HG03354 (cell line): ENCODE measurements at regions not wholly inside any gene's neighbourhood (a gene's known extent, or its start where the extent isn't known, plus 50 kb on each side); places are given as distances from the start of the nearest gene placed in this dataset.

Source experiments
- ATAC-seq: cut with Tn5 transposase; IDR thresholded peaks from one replicate; pipeline ENCODE4 v1.9.1; 2021; ENCODE audit warnings: mild to moderate bottlenecking; ENCODE audit not compliant: unreplicated experiment, poor library complexity, severe bottlenecking

DNA sequence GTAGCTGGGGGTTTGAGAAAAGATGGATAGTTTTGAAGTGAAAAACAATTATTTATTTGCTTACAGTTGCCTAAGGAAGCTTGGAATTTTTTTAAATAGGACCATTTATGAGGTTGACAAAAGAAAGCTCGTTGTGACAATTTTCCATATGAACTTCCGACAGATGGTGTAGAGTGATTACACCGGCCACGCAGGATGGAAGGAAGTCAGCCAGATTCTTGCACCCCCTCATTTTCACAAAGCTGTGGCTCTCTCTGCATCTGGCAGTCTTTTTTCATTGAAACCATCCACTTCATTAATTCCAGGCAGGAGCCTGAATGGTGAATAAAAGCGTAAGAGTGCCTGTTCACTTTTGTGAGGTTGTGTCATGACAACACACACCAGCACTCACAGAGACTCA, 1284.1 kb downstream of the AACS start:
- no peak for ATAC-seq

DNA sequence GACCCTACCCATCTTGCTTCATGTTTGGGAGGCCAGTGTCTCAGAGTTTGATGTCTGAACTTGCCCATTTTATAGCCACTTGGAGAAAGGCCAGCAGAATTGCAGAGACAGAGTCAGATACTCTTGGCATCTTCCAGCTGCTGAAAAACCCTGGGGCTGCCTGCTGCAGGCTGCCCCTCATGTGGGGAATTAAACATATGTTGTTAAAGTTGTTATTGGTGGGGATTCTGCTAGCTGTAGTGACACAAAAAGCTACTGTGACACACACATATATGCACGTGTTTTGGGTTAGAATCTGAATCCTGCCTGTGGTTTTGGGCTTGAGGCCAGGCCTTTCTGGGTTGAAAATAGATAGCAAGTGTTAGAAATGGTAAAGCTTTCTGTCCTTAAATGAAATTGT, 1288.4 kb downstream of the AACS start:
- no peak for ATAC-seq

DNA sequence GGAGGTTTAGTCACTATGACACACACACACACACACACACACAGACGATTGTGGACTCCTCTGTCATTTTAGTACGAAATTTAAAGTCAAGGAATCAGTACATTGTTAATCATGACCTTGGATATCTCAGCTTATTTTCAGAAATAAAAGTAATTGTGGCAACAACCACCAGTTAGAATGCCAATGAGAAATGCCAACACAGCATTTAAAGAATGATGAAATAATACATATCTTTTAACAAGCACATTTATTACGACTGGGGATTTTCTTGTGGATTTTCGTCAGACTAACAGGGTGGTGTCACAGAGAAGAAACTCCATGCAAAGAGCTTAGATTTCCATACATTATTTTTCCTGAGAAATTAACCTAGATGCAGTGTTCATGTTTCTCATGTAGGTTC, 1289.4 kb downstream of the AACS start:
- no peak for ATAC-seq

DNA sequence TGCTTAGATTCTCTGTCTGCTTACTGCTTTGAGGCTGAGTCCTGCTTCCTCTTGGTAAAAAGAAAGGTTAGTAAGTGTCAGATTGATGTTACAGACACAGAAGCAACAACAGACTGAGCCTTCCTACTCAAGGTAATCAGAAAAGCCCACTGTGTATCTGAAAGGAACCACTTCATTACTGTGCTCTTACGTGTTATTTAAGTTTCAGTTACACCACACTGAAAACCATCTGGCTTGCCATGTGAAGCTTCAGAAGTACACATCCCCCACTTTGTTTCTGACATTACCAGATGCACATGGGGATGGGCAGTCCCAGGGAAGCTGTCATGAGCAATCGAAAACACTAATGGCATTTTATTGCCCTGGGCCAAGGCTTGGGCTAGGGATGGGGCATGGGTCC, 1290.1 kb downstream of the AACS start:
- no peak for ATAC-seq

DNA sequence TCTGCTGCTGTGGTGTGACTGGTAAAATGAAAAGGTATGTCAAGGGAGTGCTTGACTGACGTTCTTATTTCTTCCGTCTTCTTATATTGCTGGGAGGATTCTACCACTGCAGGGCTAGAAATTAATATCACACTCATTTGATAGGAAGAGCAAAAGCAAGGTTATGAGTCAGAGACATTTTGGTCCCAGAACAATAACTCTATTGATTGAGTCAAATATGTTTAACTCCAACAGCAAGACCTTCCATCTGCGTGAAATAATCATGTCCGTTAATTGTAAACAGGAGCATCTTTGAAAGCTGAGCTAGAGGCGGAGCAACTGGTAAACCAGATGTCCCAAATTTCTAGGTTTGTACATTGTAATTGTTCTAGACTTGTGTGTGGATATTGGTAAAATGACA, 1293.6 kb downstream of the AACS start:
- no peak for ATAC-seq

DNA sequence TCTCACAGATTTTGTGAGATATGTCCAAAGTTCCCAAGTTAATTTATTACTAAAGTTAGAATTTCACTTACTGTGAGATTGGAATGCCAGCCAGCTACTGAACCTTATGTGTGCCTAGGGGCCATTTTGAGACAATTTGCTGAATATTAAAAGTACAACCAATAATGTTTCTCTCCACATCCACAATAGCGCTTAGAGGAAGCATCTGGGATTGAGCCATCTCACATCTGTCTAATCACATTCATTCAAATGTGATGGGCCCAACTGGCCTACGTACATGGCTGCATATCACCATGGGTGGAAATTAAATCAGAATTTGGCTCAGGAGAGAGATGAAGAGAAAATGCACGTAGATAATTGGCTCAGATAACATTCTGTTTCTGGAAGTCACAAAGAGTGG, 1294.0 kb downstream of the AACS start:
- no peak for ATAC-seq

DNA sequence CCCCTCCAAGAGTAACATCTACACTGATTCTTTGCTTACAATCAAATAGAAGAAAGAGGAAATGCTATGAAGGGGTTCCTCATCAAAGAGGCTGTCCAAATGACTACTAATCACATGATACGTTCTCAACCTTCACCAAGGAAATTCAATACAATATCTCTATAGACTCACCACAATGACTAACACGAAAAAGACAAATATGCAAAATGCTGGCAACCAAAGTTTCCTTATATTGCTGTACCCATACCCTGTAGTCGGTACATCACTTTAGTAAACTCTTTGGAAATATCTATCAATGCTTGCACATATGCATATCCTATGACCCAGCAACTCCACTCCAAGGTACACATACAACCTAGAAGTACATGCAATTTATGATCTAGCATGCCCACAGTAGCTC, 1296.6 kb downstream of the AACS start:
- ATAC-seq = no peak

DNA sequence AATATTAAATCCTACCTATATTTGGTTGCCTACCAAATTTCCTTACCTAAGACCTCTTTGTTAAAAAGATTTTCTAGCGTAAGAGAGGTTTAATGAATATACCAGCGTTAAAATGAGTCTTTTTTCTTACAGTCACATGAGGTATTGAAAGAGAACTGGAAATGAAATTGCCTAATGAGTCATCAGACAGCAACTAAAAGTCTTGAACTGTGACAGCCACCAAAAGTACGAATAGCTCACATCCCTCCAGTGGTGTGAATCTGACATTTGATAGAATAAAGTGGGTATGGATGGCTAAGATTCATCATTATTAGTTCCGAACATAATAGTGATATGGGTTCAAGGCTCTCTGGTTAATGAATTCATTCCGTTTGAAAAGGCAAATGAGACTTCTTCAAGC, 1297.3 kb downstream of the AACS start:
- ATAC-seq = no peak

DNA sequence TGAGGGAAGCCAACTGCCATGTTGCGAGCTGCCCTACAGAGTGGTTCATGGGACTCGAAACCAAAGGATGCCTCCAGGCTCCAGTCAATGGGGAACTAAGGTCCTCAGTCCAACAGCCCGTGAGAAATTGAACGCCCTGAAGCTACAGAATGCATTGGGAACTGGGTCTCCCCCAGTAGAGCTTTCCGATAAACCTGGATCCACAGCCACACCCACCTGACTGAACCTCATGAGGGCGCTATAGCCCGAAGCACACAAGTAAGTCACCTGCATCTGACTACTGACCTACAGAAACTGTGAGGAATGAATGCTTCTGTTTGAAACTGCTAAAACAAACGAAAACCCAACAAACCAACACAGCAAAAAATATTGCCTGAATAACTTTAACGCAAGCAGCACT, 1297.7 kb downstream of the AACS start:
- ATAC-seq = no peak

DNA sequence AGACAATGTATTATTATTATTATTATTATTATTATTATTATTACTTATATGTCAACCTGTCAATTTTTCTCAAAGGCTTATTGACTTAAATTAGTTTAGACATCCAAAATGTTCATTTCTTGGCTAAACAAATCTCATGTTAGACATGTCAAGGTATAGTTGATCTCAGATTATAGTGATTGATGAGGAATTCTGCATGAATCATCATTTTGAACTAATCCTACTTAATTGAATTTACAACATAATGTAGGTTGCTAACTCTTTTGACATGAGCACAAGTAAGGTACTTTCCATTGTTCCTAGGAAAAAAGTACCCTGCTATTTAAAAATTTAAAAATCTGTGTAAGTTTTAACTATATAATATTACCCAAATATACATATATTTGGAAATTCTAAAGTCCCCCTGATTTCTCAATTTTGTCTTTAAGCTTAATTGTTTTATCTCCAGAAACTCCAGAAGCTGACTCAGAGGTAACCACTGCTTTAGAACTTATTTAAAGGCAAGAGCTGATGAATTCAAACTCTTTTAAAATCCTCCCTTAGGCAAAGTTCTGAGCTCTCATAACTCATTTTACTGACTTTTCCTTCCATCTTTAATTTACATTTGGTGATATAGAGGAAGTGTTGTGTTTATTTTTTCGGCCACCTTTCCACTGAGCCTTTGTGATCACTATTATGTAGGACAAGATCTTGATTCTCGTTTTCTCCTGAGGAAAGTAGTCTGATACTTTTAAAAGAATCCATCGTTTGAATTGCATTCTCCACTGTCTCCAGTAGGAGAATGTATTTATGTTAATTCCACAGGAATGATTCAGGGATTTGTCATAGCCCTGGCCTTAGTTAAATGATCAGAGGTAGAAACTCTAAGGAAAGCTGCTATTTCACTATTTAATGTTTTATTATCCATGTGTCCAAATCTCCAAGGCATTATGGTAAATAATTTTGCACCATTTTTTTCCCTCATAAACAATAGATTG, 1304.5 kb downstream of the AACS start:
- no peak for ATAC-seq

DNA sequence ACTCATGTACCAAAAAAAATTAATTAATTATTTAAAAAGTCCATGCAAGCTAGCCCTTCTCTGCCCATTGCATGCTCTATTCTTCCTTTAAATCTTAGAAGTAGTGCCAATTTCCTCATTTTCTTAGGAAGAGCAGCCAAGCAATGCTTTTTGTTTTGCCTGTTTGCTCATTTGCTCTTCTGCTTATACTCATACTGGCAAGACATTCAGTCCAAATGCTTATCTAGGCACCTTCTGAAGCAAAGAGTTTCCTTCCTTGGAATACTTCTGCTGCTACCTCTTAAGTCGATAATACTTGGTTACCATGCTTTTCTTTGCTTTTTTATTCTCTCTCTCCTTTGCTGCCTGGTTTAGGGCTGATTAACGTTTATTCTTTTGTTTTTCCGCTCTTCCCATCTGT, 1318.3 kb downstream of the AACS start:
- ATAC-seq = no peak

DNA sequence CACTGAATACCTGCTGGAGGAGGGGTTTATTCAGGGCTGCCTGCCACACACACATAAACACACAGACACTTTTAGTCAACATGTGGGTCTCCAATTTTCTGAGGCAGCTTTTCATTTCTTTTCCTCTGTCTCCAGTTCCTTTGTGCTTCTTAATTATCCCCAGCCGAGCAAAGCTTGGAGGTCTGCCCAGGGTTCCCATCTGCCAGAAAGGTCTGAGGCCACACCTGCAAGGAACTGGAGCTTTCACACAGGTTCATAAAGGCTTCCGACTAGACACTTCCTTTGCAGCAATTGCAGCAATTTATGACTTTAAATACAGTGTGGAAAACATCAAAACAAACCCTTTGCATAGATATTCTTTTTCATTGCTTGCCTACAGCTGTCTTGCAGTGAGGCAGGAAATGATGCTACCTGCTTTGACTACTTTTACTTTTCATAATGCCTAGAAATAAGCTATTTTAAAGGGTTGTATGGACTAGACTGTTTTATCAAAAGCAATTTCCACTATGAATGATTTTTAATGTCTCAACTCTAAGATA, 1318.9 kb downstream of the AACS start:
- ATAC-seq = no peak

DNA sequence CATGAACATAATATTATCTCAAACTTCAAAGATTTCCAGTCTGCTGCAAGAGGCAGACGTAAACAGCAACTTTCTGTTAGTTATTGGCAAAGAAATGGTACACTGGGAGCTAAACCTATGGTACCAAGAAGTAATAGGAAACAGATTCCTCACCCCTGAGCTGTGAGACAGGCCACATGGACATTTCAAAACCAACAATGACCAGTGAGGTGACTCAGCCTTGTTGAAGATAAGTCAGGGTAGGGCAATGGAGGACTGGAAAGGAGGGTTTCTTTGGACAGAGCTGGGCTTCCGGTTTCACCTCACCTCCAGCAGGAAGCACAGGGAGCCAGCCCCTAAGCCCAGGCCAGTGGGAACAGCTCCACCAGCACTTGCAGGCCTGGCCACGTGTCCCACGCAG, 1320.5 kb downstream of the AACS start:
- ATAC-seq = no peak

DNA sequence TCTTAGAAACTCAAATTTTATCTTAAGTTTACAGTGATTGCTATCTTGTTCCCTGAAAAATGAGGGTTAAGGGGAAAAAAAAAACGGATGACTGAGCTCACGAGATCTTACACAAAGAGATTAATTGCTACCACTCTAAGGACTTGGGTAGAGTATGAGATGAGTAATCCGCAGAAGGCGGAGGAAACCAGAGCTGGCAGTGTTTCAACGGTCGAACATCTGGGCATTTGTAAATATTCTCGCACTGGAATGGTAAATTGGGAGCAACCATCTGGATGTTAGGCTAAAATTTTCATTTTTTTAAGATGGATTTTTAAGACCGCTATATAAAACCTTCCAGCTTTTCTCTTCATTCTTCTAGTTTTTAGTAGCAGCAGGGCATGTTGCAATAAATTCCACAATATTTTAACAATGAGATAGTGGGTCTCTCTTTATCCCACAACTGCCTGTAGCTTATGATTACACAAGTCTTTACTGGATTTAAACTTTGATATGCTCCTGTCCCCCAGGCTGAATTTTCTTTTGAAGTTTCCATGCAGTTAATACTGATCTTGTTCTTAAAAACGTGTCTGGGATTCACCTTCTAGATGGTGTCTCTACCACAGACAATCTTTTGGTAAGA, 1324.1 kb downstream of the AACS start:
- no peak for ATAC-seq

DNA sequence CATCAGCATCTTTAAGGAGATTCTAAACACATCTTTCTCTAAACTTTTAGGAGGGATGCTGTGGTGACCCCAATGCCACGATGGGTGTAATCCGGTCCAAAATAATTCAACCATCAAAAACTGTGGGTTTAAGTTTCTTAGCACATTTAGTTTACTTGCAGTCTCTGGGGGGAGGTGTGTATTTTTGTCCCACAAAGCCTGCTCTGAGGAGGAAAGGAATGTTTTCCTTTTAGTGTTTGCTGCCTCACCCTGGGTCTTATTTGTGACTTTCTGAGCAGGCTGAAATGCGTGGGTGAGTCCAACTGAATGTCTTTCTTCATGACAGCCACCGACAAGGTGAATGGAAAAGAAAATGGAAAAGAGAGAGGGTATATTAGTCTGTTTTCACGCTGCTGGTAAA, 1324.7 kb downstream of the AACS start:
- no peak for ATAC-seq

DNA sequence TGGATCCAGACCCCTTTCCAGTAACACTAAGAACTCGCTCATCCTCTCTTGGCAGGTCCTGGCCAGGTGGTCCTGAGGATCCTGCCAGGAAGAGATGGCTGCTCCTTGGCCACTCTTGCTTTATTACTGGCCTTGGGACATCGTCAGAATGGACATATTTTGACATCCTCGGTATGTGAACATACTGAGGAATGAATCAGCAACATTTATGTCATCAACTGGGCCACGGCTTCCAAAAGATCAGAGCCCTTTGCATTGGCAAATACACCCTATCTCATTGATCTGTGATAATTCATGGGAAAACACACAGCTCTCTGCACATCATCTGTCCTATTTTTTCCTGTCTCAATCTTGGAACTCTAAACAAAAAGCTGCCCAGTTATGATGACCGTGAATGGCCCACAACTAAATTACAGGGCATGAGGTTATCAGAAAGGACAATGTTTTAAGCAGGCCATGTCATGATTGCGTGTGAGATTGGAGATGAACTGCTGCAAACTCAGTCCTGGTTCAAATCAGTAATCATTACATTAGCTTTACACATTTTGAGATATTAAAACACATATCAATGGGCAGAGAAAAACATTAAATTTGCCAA, 1325.8 kb downstream of the AACS start:
- no peak for ATAC-seq

DNA sequence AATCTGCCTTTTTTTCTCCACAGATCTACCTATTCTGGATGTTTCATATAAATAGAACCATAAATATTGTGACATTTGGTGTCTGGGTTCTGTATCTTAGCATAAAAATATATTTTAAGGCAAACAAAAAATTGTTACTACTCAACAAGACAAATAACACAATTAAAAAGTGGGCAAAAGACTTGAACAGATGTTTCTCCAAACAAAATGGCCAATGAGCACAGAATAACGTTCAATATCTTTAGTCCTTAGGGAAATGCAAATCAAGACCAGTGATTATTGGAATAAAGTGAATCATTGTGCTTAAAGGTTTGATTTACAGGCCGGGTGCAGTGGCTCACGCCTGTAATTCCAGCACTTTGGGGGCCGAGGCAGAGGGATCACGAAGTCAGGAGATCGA, 1331.3 kb downstream of the AACS start:
- no peak for ATAC-seq

DNA sequence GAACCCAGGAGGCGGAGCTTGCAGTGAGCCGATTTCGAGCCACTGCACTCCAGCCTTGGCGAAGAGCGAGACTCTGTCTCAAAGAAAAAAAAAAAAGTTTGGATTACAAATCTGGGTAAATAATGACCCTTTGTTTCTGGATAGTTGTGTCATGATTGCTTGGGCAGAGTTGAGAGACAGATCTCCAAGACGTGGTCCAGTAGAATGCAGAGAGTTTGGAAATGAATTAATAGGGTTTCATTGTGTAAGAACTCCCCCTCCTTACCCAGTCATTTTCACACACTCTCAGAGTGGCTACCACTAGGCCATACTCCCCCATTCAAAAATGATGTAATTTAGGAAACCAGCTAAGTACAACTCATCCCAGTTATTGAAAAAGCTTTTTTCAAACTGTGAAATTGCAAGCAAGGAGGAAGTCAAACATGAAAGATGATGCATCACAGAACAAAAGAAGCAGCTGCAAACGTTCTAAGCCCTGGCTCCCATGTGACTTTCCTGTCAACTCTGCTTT, 1331.9 kb downstream of the AACS start:
- no peak for ATAC-seq

DNA sequence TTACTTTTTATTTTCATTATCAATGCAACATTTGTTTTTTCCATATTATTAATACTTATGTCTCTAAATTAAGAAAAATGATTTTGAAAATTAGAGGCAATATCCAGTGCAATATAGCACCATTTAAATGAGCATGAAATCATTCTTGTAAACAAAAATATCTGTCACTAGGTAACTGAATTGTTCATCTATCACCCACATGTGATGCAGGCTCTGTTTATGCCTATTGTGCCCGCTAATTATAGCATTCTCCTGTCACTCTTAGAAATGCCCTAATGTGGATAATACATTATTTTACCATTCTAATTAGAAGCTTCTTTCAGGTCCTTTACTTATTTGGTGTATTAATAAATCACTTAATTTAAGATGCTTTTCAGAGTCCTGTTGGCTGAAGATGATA, 1332.4 kb downstream of the AACS start:
- ATAC-seq = no peak

DNA sequence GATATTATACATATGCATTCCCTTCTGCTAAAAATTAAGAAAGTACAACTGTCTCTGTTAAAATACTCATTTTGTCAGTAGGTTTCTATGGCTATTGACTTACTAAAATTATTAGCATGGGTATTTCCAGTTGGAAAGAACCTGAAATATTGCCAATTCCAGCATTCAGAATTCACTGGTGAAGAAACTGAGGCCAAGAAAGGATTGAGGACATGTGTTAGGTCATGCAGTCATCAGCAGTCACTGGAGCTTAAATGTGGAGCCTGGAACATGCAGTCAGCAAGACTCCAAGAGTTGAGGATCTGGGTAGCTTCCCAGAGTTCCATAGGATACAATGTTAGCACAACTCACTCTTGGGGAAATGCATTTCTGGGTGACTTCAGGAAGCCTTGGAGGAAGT, 1335.6 kb downstream of the AACS start:
- no peak for ATAC-seq
